HL-60 (cell line): ENCODE measurements at regions not wholly inside any gene's neighbourhood (a gene's known extent, or its start where the extent isn't known, plus 50 kb on each side); places are given as distances from the start of the nearest gene placed in this dataset.

Source experiments
- DNase-seq, 2 experiments: peaks; one replicate each; pipeline ENCODE4 v3.0.0-alpha.2; 2010 to 2020; ENCODE audit warnings: low read depth in 1 of 2, low spot score in 1 of 2
- H3K27ac ChIP-seq: fragments of 250-450 bp; sonication (Bioruptor Pico); replicated peaks from 2 replicates; pipeline ENCODE4 v1.5.1; 2020; ENCODE audit warnings: mild to moderate bottlenecking, moderate library complexity
- H3K27me3 ChIP-seq: fragments of 250-450 bp; sonication (Bioruptor Pico); 2 replicates; pipeline ENCODE4 v1.5.1; 2021; ENCODE audit warnings: mild to moderate bottlenecking, moderate library complexity; ENCODE audit not compliant: insufficient read depth, poor library complexity, severe bottlenecking
- H3K4me3 ChIP-seq: replicated peaks from 2 replicates; pipeline ENCODE4 v1.5.1; 2011; ENCODE audit warnings: mild to moderate bottlenecking, control low read depth, low read length; ENCODE audit not compliant: insufficient read depth
- GABPA ChIP-seq: IDR thresholded peaks from 2 replicates; pipeline ENCODE4 v1.6.1; 2012; ENCODE audit warnings: low read depth
- POLR2AphosphoS5 ChIP-seq: IDR thresholded peaks from 2 replicates; pipeline ENCODE4 v1.6.1; 2012; ENCODE audit warnings: low read depth
- REST ChIP-seq: IDR thresholded peaks from 2 replicates; pipeline ENCODE4 v1.6.1; 2012; ENCODE audit warnings: low read depth; ENCODE audit not compliant: insufficient replicate concordance
- SPI1 ChIP-seq: IDR thresholded peaks from 2 replicates; pipeline ENCODE4 v1.6.1; 2012; ENCODE audit warnings: low read depth, mild to moderate bottlenecking, borderline replicate concordance
- TF ChIP-seq, protein P1 (sequence below): IDR thresholded peaks from one replicate; pipeline ENCODE4 v1.5.1; 2011; ENCODE audit warnings: low read length, control low read depth, inconsistent platforms; ENCODE audit not compliant: insufficient read depth

GRCh38 chr9:12056874-12057273 lies 636.3 kb upstream of the TYRP1 start:
- TF ChIP-seq, protein P1, sequence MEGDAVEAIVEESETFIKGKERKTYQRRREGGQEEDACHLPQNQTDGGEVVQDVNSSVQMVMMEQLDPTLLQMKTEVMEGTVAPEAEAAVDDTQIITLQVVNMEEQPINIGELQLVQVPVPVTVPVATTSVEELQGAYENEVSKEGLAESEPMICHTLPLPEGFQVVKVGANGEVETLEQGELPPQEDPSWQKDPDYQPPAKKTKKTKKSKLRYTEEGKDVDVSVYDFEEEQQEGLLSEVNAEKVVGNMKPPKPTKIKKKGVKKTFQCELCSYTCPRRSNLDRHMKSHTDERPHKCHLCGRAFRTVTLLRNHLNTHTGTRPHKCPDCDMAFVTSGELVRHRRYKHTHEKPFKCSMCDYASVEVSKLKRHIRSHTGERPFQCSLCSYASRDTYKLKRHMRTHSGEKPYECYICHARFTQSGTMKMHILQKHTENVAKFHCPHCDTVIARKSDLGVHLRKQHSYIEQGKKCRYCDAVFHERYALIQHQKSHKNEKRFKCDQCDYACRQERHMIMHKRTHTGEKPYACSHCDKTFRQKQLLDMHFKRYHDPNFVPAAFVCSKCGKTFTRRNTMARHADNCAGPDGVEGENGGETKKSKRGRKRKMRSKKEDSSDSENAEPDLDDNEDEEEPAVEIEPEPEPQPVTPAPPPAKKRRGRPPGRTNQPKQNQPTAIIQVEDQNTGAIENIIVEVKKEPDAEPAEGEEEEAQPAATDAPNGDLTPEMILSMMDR: no peak
- no peak for TF ChIP-seq REST
- no peak for TF ChIP-seq POLR2AphosphoS5
- no peak for TF ChIP-seq SPI1
- TF ChIP-seq GABPA: no peak
- Histone ChIP-seq H3K27ac (no peak overlapping the region), H3K27me3 (no peaks in the 10 kb centered on the region), H3K4me3 (no peak overlapping the region)
- no peak for DNase-seq

DNA sequence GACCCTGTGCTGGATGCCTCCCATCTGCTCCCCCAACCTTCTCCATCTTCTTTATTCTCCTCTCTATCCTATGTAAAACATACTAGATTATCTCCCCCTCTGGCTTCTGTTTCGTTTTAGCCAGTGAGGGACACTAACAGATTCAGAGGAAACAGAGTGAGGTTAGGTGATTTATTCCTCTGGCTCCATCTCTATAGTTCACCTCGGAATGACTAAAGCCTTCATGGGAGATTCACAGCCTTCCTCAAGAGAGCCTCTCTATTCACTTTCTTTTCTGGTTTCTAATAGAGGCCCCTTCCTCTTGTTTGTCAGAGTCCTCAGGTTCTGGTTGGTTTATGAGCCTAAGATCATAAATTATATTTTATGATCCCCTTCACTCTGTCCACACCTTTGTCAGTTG lies 633.1 kb upstream of the TYRP1 start:
- H3K4me3 ChIP-seq: no peak overlapping the region
- DNase-seq: no peak
- TF ChIP-seq POLR2AphosphoS5 (no peak), GABPA (no peak), REST (no peak), SPI1 (no peak)
- TF ChIP-seq, protein P1: no peak
- H3K27me3 ChIP-seq: no peaks in the 10 kb centered on the region
- H3K27ac ChIP-seq: no peak overlapping the region

GRCh38 chr9:12060811-12061210 lies 632.4 kb upstream of the TYRP1 start:
- TF ChIP-seq SPI1 (no peak), GABPA (no peak), REST (no peak), POLR2AphosphoS5 (no peak)
- TF ChIP-seq, protein P1: no peak
- H3K4me3 ChIP-seq: no peak overlapping the region
- no peak for DNase-seq

More at GRCh38 chr9:12060811-12061210, 632.4 kb upstream of the TYRP1 start:
- Histone ChIP-seq H3K27ac (no peak overlapping the region), H3K27me3 (no peaks in the 10 kb centered on the region)
